IMR-90 (cell line): ENCODE measurements at regions not wholly inside any gene's neighbourhood (a gene's known extent, or its start where the extent isn't known, plus 50 kb on each side); places are given as distances from the start of the nearest gene placed in this dataset.

Experiments
- POLR2A ChIP-seq: IDR thresholded peaks from 2 replicates; pipeline ENCODE4 v1.6.1; 2012; ENCODE audit warnings: mild to moderate bottlenecking, low read depth, low read length
- TF ChIP-seq, protein P1 (sequence below): conservative IDR thresholded peaks from 2 replicates; pipeline ENCODE4 v1.5.1; 2012; ENCODE audit warnings: mild to moderate bottlenecking, low read depth, low read length, improper control_type of control experiment

DNA sequence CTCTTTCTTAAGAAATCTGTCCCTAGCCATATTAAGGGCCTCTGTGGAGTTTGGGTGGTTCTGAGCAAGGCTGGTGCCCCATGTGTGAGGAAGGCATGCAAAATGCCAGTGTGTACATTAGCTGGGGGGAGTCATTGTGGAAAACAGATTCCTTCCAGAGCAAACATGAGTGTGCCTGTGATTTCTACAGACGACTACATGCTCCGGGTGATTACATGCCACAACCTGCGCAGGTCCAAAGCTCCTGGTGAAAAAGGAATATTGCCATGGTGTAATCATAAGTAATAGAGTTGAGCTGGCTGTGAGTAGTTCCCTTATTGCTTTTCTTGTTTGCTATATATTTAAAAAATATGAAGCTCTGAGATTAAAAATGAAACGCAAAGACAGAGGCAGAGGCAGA is 102.1 kb downstream of the ACER2 start:
- TF ChIP-seq, protein P1, sequence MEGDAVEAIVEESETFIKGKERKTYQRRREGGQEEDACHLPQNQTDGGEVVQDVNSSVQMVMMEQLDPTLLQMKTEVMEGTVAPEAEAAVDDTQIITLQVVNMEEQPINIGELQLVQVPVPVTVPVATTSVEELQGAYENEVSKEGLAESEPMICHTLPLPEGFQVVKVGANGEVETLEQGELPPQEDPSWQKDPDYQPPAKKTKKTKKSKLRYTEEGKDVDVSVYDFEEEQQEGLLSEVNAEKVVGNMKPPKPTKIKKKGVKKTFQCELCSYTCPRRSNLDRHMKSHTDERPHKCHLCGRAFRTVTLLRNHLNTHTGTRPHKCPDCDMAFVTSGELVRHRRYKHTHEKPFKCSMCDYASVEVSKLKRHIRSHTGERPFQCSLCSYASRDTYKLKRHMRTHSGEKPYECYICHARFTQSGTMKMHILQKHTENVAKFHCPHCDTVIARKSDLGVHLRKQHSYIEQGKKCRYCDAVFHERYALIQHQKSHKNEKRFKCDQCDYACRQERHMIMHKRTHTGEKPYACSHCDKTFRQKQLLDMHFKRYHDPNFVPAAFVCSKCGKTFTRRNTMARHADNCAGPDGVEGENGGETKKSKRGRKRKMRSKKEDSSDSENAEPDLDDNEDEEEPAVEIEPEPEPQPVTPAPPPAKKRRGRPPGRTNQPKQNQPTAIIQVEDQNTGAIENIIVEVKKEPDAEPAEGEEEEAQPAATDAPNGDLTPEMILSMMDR, result no peak
- TF ChIP-seq POLR2A, result no peak
